Kidney (tissue), 13 donors: ENCODE measurements at regions not wholly inside any gene's neighbourhood (a gene's known extent, or its start where the extent isn't known, plus 50 kb on each side); places are given as distances from the start of the nearest gene placed in this dataset.
A peak's percentile ranks its signal among the peaks of the same experiment; 100 is the strongest.

ENCODE experiments used
- DNase-seq, 5 donors: peaks; one replicate each; pipeline ENCODE4 v3.0.0-alpha.2; 2013 to 2020
- FAIRE-seq: peaks from 2 replicates; lab custom pipeline; 2012; peaks lifted over from hg19 to GRCh38; lab: Jason Lieb, UNC
- H3K27ac ChIP-seq, 2 donors: one replicate each; pipeline ENCODE4 v1.7.0; 2013; ENCODE audit warnings: low read depth in 2 of 2, low read length in 2 of 2, inconsistent platforms in 1 of 2
- H3K27me3 ChIP-seq: one replicate; pipeline ENCODE4 v1.7.1; 2013; ENCODE audit warnings: low read length, inconsistent platforms; ENCODE audit not compliant: control insufficient read depth, insufficient read depth
- H3K36me3 ChIP-seq, 3 donors: one replicate each; pipeline versions ENCODE4 v1.7.0 to v1.7.1; 2013; ENCODE audit warnings: low read length in 3 of 3, control low read depth in 1 of 3, inconsistent platforms in 1 of 3; ENCODE audit not compliant: insufficient read depth in 3 of 3, control insufficient read depth in 2 of 3
- H3K4me1 ChIP-seq, 3 donors: one replicate each; pipeline versions ENCODE4 v1.7.0 to v1.7.1; 2013; ENCODE audit warnings: low read length in 3 of 3, inconsistent platforms in 1 of 3, low read depth in 1 of 3; ENCODE audit not compliant: control insufficient read depth in 2 of 3, insufficient read depth in 2 of 3
- H3K4me3 ChIP-seq, 3 donors: one replicate each; pipeline versions ENCODE4 v1.7.0 to v1.8.1; 2013; ENCODE audit warnings: low read length in 3 of 3, control low read depth in 1 of 3, inconsistent platforms in 1 of 3
- H3K9ac ChIP-seq, 3 donors: one replicate each; pipeline versions ENCODE4 v1.7.0 to v1.7.1; 2013; ENCODE audit warnings: low read length in 3 of 3, control low read depth in 1 of 3, inconsistent platforms in 1 of 3
- H3K9me3 ChIP-seq, 3 donors: one replicate each; pipeline versions ENCODE4 v1.7.0 to v1.7.1; 2013; ENCODE audit warnings: low read length in 3 of 3, control low read depth in 1 of 3, inconsistent platforms in 1 of 3; ENCODE audit not compliant: control insufficient read depth in 2 of 3, insufficient read depth in 1 of 3
- intact Hi-C: fragments of 100-400 bp; cut with DNase I; formaldehyde crosslinking; loops from one replicate; pipeline ENCODE4 v1.11.1; 2022
- TF ChIP-seq, protein P1 (sequence below): IDR thresholded peaks from 3 replicates; pipeline ENCODE4 v1.5.1; 2012; ENCODE audit warnings: mild to moderate bottlenecking, moderate library complexity, borderline replicate concordance; ENCODE audit not compliant: insufficient read depth; ENCODE audit errors: extremely low read depth
- donor health status: control.
- donor health status: control.
- donor health status: control.
- donor health status: control.
- donor health status: control.
- donor health status: DM: yes; HTN: yes; CAD: no.
- donor health status: Normal renal cell carcinoma (clear cell type).

DNA sequence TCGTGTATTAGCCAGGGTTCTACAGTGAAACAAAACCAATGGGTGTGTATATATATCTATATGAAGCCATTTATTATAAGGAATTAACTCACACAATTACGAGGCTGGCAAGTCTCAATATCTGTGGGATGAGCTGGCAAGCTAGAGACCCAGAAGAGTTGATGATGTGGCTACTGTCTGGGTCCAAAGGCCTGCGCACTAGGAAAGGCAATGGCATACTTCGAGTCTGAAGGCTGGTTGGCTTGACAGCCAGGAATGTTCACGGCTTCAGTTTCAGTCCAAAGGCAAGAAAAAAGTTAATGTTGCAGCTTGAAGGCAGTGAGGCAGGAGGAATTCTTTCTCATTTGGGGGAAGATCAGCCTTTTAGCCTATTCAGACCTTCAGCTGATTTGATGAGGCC, 893.3 kb upstream of the LRFN5 start:
- Histone ChIP-seq H3K27ac (no peak overlapping the region), H3K4me1 (no peaks in the 10 kb centered on the region), H3K4me3 (no peak overlapping the region), H3K9me3 (peaks cover 0 to 4% (median 0%) of the 10 kb centered on the region in 3 donors), H3K9ac (no peak overlapping the region), H3K36me3 (no peaks in the 10 kb centered on the region), H3K27me3 (no peaks in the 10 kb centered on the region)
- intact Hi-C loops: no loop called here
- FAIRE-seq (no peak), DNase-seq (peak in 2 of 5 donors; percentile 1 to 19)
- TF ChIP-seq, protein P1, sequence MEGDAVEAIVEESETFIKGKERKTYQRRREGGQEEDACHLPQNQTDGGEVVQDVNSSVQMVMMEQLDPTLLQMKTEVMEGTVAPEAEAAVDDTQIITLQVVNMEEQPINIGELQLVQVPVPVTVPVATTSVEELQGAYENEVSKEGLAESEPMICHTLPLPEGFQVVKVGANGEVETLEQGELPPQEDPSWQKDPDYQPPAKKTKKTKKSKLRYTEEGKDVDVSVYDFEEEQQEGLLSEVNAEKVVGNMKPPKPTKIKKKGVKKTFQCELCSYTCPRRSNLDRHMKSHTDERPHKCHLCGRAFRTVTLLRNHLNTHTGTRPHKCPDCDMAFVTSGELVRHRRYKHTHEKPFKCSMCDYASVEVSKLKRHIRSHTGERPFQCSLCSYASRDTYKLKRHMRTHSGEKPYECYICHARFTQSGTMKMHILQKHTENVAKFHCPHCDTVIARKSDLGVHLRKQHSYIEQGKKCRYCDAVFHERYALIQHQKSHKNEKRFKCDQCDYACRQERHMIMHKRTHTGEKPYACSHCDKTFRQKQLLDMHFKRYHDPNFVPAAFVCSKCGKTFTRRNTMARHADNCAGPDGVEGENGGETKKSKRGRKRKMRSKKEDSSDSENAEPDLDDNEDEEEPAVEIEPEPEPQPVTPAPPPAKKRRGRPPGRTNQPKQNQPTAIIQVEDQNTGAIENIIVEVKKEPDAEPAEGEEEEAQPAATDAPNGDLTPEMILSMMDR: no peak

DNA sequence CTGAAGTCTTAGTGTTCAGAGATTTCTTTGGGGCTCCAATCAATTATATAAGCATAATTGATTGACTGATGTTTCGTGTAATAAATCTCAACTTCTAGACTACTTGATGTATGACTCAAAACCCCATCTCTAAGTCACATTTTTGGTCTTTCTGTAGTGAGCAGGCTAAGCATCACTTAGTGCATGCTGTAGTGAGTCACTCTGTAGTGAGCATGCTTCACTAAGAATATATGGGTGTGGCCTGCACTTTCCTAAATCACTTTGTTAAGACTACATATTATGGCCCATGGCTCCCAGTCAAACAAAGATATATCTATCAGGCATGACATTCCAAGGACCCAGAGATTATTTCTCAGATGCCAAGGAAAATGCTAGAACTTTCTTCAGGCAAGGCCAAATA, 909.4 kb upstream of the LRFN5 start:
- no peak overlapping the region for H3K4me3 ChIP-seq
- TF ChIP-seq, protein P1: no peak
- DNase-seq: no peak

DNA sequence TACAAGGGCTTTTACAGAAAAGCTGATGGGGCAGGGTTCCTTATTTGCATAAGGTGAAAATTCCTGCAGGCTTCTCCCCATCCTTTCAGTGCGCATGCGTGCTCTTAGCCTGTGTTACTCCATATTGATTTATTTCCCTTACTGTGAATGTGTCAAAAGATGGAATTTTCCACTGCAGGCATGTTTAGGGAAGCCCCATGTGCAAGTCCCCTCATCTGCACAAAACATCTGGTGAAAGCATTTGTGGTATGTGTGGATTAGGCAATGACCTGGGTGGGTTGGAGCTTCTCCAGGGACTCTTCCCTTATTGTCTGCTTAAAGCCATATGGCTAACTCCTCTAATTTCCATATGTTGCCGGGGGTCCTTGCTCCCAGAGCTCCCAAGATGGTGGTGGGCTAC, 912.7 kb upstream of the LRFN5 start:
- intact Hi-C loops: no loop called here
- Histone ChIP-seq H3K36me3 (no peaks in the 10 kb centered on the region), H3K9ac (no peak overlapping the region), H3K27ac (no peak overlapping the region), H3K27me3 (no peaks in the 10 kb centered on the region), H3K4me3 (no peak overlapping the region), H3K9me3 (no peaks in the 10 kb centered on the region), H3K4me1 (no peaks in the 10 kb centered on the region)
- TF ChIP-seq, protein P1: no peak
- no peak for DNase-seq
- FAIRE-seq: no peak

More for the DNA sequence above, 909.4 kb upstream of the LRFN5 start:
- Histone ChIP-seq H3K9ac (no peak overlapping the region), H3K27ac (no peak overlapping the region), H3K4me1 (no peaks in the 10 kb centered on the region), H3K36me3 (no peaks in the 10 kb centered on the region), H3K27me3 (no peaks in the 10 kb centered on the region), H3K9me3 (no peaks in the 10 kb centered on the region)
- intact Hi-C loops: no loop called here
- no peak for FAIRE-seq

DNA sequence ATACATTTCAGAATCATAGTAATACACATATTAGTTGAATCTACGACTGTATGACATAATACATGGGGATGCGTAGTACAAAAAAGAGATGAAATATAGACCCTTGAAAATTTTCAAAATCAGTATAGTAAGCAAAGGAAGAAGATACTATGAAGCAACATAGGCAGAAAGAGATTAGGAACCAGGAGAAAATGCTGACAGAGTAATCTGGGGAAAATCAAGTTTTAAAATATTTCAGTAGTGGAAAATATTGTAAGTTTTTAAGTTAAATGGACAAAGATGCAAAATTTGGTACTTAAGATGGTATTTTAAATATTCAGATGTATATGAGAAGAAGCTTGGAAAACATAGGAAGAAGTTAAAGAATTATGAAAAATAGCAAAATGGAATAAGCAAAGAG, 915.6 kb upstream of the LRFN5 start:
- no peak overlapping the region for H3K9ac ChIP-seq
- no peaks in the 10 kb centered on the region for H3K9me3 ChIP-seq
- no peak for FAIRE-seq
- DNase-seq: no peak
- H3K27me3 ChIP-seq: no peaks in the 10 kb centered on the region
- no peaks in the 10 kb centered on the region for H3K36me3 ChIP-seq
- no peak overlapping the region for H3K27ac ChIP-seq
- intact Hi-C loops: no loop called here
- no peaks in the 10 kb centered on the region for H3K4me1 ChIP-seq
- TF ChIP-seq, protein P1: no peak
- H3K4me3 ChIP-seq: no peak overlapping the region
